Neural progenitor cell (in vitro differentiated cells): ENCODE measurements at regions not wholly inside any gene's neighbourhood (a gene's known extent, or its start where the extent isn't known, plus 50 kb on each side); places are given as distances from the start of the nearest gene placed in this dataset.

Source experiments
- DNase-seq: peaks from one replicate; pipeline ENCODE4 v3.0.0-alpha.2; 2016; ENCODE audit warnings: low spot score
- H2AFZ ChIP-seq: fragments of 200-600 bp; sonication (generic); replicated peaks from 2 replicates; pipeline ENCODE4 v1.6.1; 2016; ENCODE audit warnings: antibody characterized with exemption
- H3F3A ChIP-seq: fragments of 200-600 bp; sonication (generic); 2 replicates; pipeline ENCODE4 v1.6.1; 2016; ENCODE audit warnings: antibody characterized with exemption, low read depth
- H3K27ac ChIP-seq: fragments of 200-600 bp; sonication (generic); 2 replicates; pipeline ENCODE4 v1.5.1; 2016; ENCODE audit warnings: mild to moderate bottlenecking
- H3K27me3 ChIP-seq: fragments of 200-600 bp; sonication (generic); 2 replicates; pipeline ENCODE4 v1.6.1; 2016; ENCODE audit warnings: mild to moderate bottlenecking, moderate library complexity
- H3K36me3 ChIP-seq: fragments of 200-600 bp; sonication (generic); 2 replicates; pipeline ENCODE4 v1.5.1; 2016
- H3K4me1 ChIP-seq: fragments of 200-600 bp; sonication (generic); 2 replicates; pipeline ENCODE4 v1.6.1; 2016; ENCODE audit warnings: mixed run types
- H3K4me2 ChIP-seq: fragments of 200-600 bp; sonication (generic); 2 replicates; pipeline ENCODE4 v1.6.1; 2016
- H3K4me3 ChIP-seq: fragments of 200-600 bp; sonication (generic); 2 replicates; pipeline ENCODE4 v1.5.1; 2016
- H3K79me2 ChIP-seq: fragments of 200-600 bp; sonication (generic); 2 replicates; pipeline ENCODE4 v1.6.1; 2016; ENCODE audit warnings: low read depth
- H3K9ac ChIP-seq: fragments of 200-600 bp; sonication (generic); 2 replicates; pipeline ENCODE4 v1.6.1; 2016
- H3K9me3 ChIP-seq: fragments of 200-600 bp; sonication (generic); 2 replicates; pipeline ENCODE4 v1.5.1; 2016; ENCODE audit warnings: low read depth
- H4K20me1 ChIP-seq: fragments of 200-600 bp; sonication (generic); 2 replicates; pipeline ENCODE4 v1.6.1; 2016; ENCODE audit warnings: low read depth
- H3K27ac Mint-ChIP-seq: 3 replicates; pipeline ENCODE4 v1.8.0; 2021; ENCODE audit warnings: mixed read lengths
- H3K27me3 Mint-ChIP-seq: 2 replicates; pipeline ENCODE4 v1.8.0; 2022; ENCODE audit warnings: low read depth, mild to moderate bottlenecking, inconsistent platforms, moderate library complexity, mixed read lengths; ENCODE audit not compliant: insufficient read depth
- H3K36me3 Mint-ChIP-seq: 3 replicates; pipeline ENCODE4 v1.8.0; 2021; ENCODE audit warnings: mixed read lengths
- H3K4me1 Mint-ChIP-seq: 3 replicates; pipeline ENCODE4 v1.8.0; 2021; ENCODE audit warnings: mixed read lengths
- H3K4me3 Mint-ChIP-seq: 3 replicates; pipeline ENCODE4 v1.8.0; 2021; ENCODE audit warnings: mild to moderate bottlenecking, moderate library complexity, mixed read lengths
- H3K9me3 Mint-ChIP-seq: 3 replicates; pipeline ENCODE4 v1.8.0; 2020; ENCODE audit warnings: mixed read lengths
- CTCF ChIP-seq: fragments of 200-600 bp; sonication (generic); IDR thresholded peaks from 2 replicates; pipeline ENCODE4 v1.5.1; 2017; ENCODE audit warnings: antibody characterized with exemption, mild to moderate bottlenecking
- EZH2 ChIP-seq: fragments of 200-600 bp; sonication (generic); IDR thresholded peaks from 2 replicates; pipeline ENCODE4 v1.6.1; 2017; ENCODE audit warnings: antibody characterized with exemption, mild to moderate bottlenecking, moderate library complexity
- EZH2phosphoT487 ChIP-seq: fragments of 200-600 bp; sonication (generic); IDR thresholded peaks from 2 replicates; pipeline ENCODE4 v1.6.1; 2017; ENCODE audit warnings: antibody characterized with exemption

DNA sequence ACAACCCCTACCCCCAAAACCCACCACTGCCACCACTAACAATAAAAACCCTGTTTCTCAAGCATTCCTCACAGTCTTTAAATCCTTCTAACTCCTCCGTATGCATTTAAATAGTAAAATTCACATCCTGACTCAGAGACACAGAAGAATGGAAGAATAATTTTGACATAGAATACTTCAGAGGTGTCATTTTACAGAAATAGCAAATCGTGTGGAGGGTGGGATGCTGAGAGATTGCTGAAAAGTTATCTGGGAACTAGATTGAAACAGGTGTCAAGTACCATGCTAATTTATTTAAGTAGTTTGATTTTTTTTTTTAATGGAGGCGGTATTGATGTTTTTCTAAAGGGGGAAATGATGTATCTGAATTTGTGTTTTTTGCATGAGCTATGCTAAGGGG lies 575.2 kb upstream of the TPK1 start:
- no peak overlapping the region for H3K4me3 Mint-ChIP-seq
- Histone ChIP-seq H3K79me2 (no peaks in the 10 kb centered on the region), H3F3A (no peaks in the 10 kb centered on the region), H3K27ac (no peak overlapping the region), H4K20me1 (no peaks in the 10 kb centered on the region), H3K9ac (no peak overlapping the region), H3K4me2 (no peak overlapping the region), H3K4me1 (no peaks in the 10 kb centered on the region), H3K36me3 (no peaks in the 10 kb centered on the region), H2AFZ (no peak overlapping the region), H3K27me3 (no peaks in the 10 kb centered on the region), H3K9me3 (no peaks in the 10 kb centered on the region), H3K4me3 (no peak overlapping the region)
- no peak overlapping the region for H3K27ac Mint-ChIP-seq
- peaks cover 2% of the 10 kb centered on the region for H3K9me3 Mint-ChIP-seq
- H3K36me3 Mint-ChIP-seq = no peaks in the 10 kb centered on the region
- no peaks in the 10 kb centered on the region for H3K27me3 Mint-ChIP-seq
- TF ChIP-seq CTCF = no peak
- TF ChIP-seq EZH2phosphoT487 = no peak
- no peak for TF ChIP-seq EZH2
- H3K4me1 Mint-ChIP-seq = no peaks in the 10 kb centered on the region
- no peak for DNase-seq

GRCh38 chr7:145398758-145399157 lies 562.9 kb upstream of the TPK1 start:
- no peak overlapping the region for H3K4me3 Mint-ChIP-seq
- H3K9ac ChIP-seq = no peak overlapping the region
- H3K9me3 Mint-ChIP-seq = peaks cover 4% of the 10 kb centered on the region
- no peaks in the 10 kb centered on the region for H3K27me3 ChIP-seq
- H3K4me3 ChIP-seq = no peak overlapping the region
- no peak overlapping the region for H2AFZ ChIP-seq
- H3K4me2 ChIP-seq = peak overlapping the region; percentile 48
- no peaks in the 10 kb centered on the region for H3K36me3 ChIP-seq
- peaks cover 3% of the 10 kb centered on the region for H3K9me3 ChIP-seq
- peaks cover 16% of the 10 kb centered on the region for H3K4me1 ChIP-seq
- H3K79me2 ChIP-seq = no peaks in the 10 kb centered on the region
- no peaks in the 10 kb centered on the region for H4K20me1 ChIP-seq
- H3K4me1 Mint-ChIP-seq = peaks cover 5% of the 10 kb centered on the region
- TF ChIP-seq CTCF (no peak), EZH2 (no peak), EZH2phosphoT487 (no peak)
- DNase-seq = peak; percentile 62
- no peaks in the 10 kb centered on the region for H3K36me3 Mint-ChIP-seq
- H3K27me3 Mint-ChIP-seq = no peaks in the 10 kb centered on the region
- no peaks in the 10 kb centered on the region for H3F3A ChIP-seq
- no peak overlapping the region for H3K27ac Mint-ChIP-seq
- H3K27ac ChIP-seq = no peak overlapping the region

GRCh38 chr7:145394126-145394525 lies 558.3 kb upstream of the TPK1 start:
- no peak for TF ChIP-seq EZH2
- TF ChIP-seq CTCF = no peak
- TF ChIP-seq EZH2phosphoT487 = no peak
- Histone ChIP-seq H3K27me3 (no peaks in the 10 kb centered on the region), H3K4me1 (peaks cover 13% of the 10 kb centered on the region), H3F3A (no peaks in the 10 kb centered on the region), H3K27ac (no peak overlapping the region), H4K20me1 (no peaks in the 10 kb centered on the region), H3K9me3 (peaks cover 3% of the 10 kb centered on the region), H2AFZ (no peak overlapping the region), H3K79me2 (no peaks in the 10 kb centered on the region), H3K4me3 (no peak overlapping the region), H3K4me2 (no peak overlapping the region), H3K9ac (no peak overlapping the region), H3K36me3 (no peaks in the 10 kb centered on the region)
- no peak for DNase-seq
- peaks cover 4% of the 10 kb centered on the region for H3K9me3 Mint-ChIP-seq
- no peak overlapping the region for H3K4me3 Mint-ChIP-seq
- no peaks in the 10 kb centered on the region for H3K36me3 Mint-ChIP-seq
- H3K4me1 Mint-ChIP-seq = peaks cover 5% of the 10 kb centered on the region
- no peak overlapping the region for H3K27ac Mint-ChIP-seq
- no peaks in the 10 kb centered on the region for H3K27me3 Mint-ChIP-seq
